CD14-positive monocyte (primary cell): ENCODE measurements at regions not wholly inside any gene's neighbourhood (a gene's known extent, or its start where the extent isn't known, plus 50 kb on each side); places are given as distances from the start of the nearest gene placed in this dataset.

Experiments used
- DNase-seq, 3 donors: peaks; one replicate each; pipeline ENCODE4 v3.0.0-alpha.2; 2011 to 2022
- H2AFZ ChIP-seq: 2 replicates; pipeline ENCODE4 v1.6.0; 2012; ENCODE audit warnings: mild to moderate bottlenecking, low read depth, low read length, inconsistent platforms; ENCODE audit not compliant: insufficient read depth, poor library complexity, severe bottlenecking
- H3K27ac ChIP-seq, 2 donors: 1 replicate in 1 of 2; 2 replicates in 1 of 2; pipeline ENCODE4 v1.5.1; 2012 to 2013; ENCODE audit warnings: low read length in 2 of 2, control low read depth in 1 of 2, inconsistent platforms in 1 of 2, low read depth in 1 of 2, mild to moderate bottlenecking in 1 of 2
- H3K27me3 ChIP-seq, 2 donors: one replicate each; pipeline versions ENCODE4 v1.6.0 to v1.6.1; 2011 to 2013; ENCODE audit warnings: low read length in 2 of 2; ENCODE audit not compliant: control insufficient read depth in 2 of 2, insufficient read depth in 2 of 2
- H3K36me3 ChIP-seq, 2 donors: replicated peaks in 1 of 2; 1 replicate in 1 of 2; 2 replicates in 1 of 2; pipeline versions ENCODE4 v1.5.1 to v1.6.1; 2012 to 2013; ENCODE audit warnings: low read length in 2 of 2, control low read depth in 1 of 2, inconsistent platforms in 1 of 2, mild to moderate bottlenecking in 1 of 2; ENCODE audit not compliant: insufficient read depth in 2 of 2, control insufficient read depth in 1 of 2
- H3K4me1 ChIP-seq, 2 donors: 1 replicate in 1 of 2; 2 replicates in 1 of 2; pipeline versions ENCODE4 v1.5.1 to v1.6.1; 2012 to 2013; ENCODE audit warnings: low read length in 2 of 2, control low read depth in 1 of 2, inconsistent platforms in 1 of 2, mild to moderate bottlenecking in 1 of 2, moderate library complexity in 1 of 2; ENCODE audit not compliant: insufficient read depth in 2 of 2, control insufficient read depth in 1 of 2
- H3K4me2 ChIP-seq: replicated peaks from 2 replicates; pipeline ENCODE3; 2012; ENCODE audit warnings: low read length, moderate library complexity, mild to moderate bottlenecking; ENCODE audit not compliant: poor library complexity, severe bottlenecking; ENCODE audit errors: extremely low read depth
- H3K4me3 ChIP-seq, 3 experiments: fragments of 200-600 bp in 1 of 3; sonication (generic) in 1 of 3; replicated peaks in 1 of 3; 1 replicate in 2 of 3; 2 replicates in 1 of 3; pipeline ENCODE4 v1.5.1; 2011 to 2013; ENCODE audit warnings: low read length in 3 of 3, mild to moderate bottlenecking in 3 of 3, control low read depth in 2 of 3, low read depth in 2 of 3, inconsistent platforms in 1 of 3, moderate library complexity in 1 of 3
- H3K79me2 ChIP-seq: 2 replicates; pipeline ENCODE4 v1.6.0; 2012; ENCODE audit warnings: mild to moderate bottlenecking, control low read depth, inconsistent platforms, low read length, moderate library complexity; ENCODE audit not compliant: insufficient read depth
- H3K9ac ChIP-seq: 2 replicates; pipeline ENCODE4 v1.6.0; 2017; ENCODE audit warnings: low read length, mild to moderate bottlenecking; ENCODE audit not compliant: insufficient read depth, poor library complexity, severe bottlenecking
- H3K9me3 ChIP-seq, 2 donors: replicated peaks in 1 of 2; 1 replicate in 1 of 2; 2 replicates in 1 of 2; pipeline versions ENCODE4 v1.5.1 to v1.6.1; 2012 to 2013; ENCODE audit warnings: low read length in 2 of 2, control low read depth in 1 of 2; ENCODE audit not compliant: control insufficient read depth in 1 of 2, insufficient read depth in 1 of 2
- H4K20me1 ChIP-seq: 2 replicates; pipeline ENCODE4 v1.6.0; 2012; ENCODE audit warnings: mild to moderate bottlenecking, low read length, control low read depth, moderate library complexity; ENCODE audit not compliant: insufficient read depth
- H3K27ac Mint-ChIP-seq, 7 donors: one replicate each; pipeline ENCODE4 v1.8.0; 2020; ENCODE audit warnings: mild to moderate bottlenecking in 7 of 7, mixed read lengths in 7 of 7, moderate library complexity in 6 of 7, inconsistent platforms in 2 of 7
- H3K27me3 Mint-ChIP-seq, 3 donors: one replicate each; pipeline ENCODE4 v1.8.0; 2021 to 2022; ENCODE audit warnings: low read depth in 3 of 3, mild to moderate bottlenecking in 3 of 3, mixed read lengths in 3 of 3, moderate library complexity in 3 of 3, inconsistent platforms in 1 of 3
- H3K36me3 Mint-ChIP-seq, 2 donors: one replicate each; pipeline ENCODE4 v1.8.0; 2020; ENCODE audit warnings: mixed read lengths in 2 of 2, inconsistent platforms in 1 of 2, mild to moderate bottlenecking in 1 of 2
- H3K4me1 Mint-ChIP-seq: one replicate; pipeline ENCODE4 v1.8.0; 2020; ENCODE audit warnings: mild to moderate bottlenecking, mixed read lengths
- H3K4me3 Mint-ChIP-seq, 2 donors: one replicate each; pipeline ENCODE4 v1.8.0; 2020; ENCODE audit warnings: mild to moderate bottlenecking in 2 of 2, mixed read lengths in 2 of 2, moderate library complexity in 1 of 2
- H3K9me3 Mint-ChIP-seq, 7 donors: one replicate each; pipeline ENCODE4 v1.8.0; 2020 to 2022; ENCODE audit warnings: mixed read lengths in 7 of 7, mild to moderate bottlenecking in 6 of 7, moderate library complexity in 6 of 7, inconsistent platforms in 2 of 7
- CTCF ChIP-seq: fragments of 200-600 bp; IDR thresholded peaks from one replicate; pipeline ENCODE4 v1.8.0; 2022; ENCODE audit warnings: antibody characterized with exemption, mild to moderate bottlenecking
- WGBS: methylation state at CpG from one replicate; pipeline ENCODE4 v1.1.5; 2013; ENCODE audit warnings: missing lambda C conversion rate; ENCODE audit not compliant: insufficient coverage; 5-methylcytosine and 5-hydroxymethylcytosine counted together
- intact Hi-C, 2 donors: fragments of 100-400 bp; cut with micrococcal nuclease; formaldehyde crosslinking; loops; one replicate each; pipeline versions ENCODE4 v1.15.0 to v1.15.1; 2023

- Mint-ChIP-seq H3K9me3 (peaks cover 0 to 10% (median 3%) of the 10 kb centered on the region in 7 donors), H3K4me1 (no peaks in the 10 kb centered on the region), H3K4me3 (no peak overlapping the region), H3K36me3 (no peaks in the 10 kb centered on the region), H3K27ac (no peak overlapping the region), H3K27me3 (no peaks in the 10 kb centered on the region)
- intact Hi-C loops: no loop called here
- Histone ChIP-seq H3K4me1 (no peaks in the 10 kb centered on the region), H3K9ac (no peak overlapping the region), H3K36me3 (no peaks in the 10 kb centered on the region), H3K27ac (no peak overlapping the region), H3K9me3 (no peaks in the 10 kb centered on the region), H3K27me3 (no peaks in the 10 kb centered on the region), H3K4me2 (no peak overlapping the region), H2AFZ (no peak overlapping the region), H4K20me1 (no peaks in the 10 kb centered on the region), H3K4me3 (no peak overlapping the region), H3K79me2 (no peaks in the 10 kb centered on the region)
- DNase-seq: no peak
- no peak for TF ChIP-seq CTCF
- WGBS: 90% methylated on average over 4 of the region's 4 CpGs
Measured at GRCh38 chr12:24256684-24257083, 307.2 kb upstream of the SOX5 start.

GRCh38 chr12:24255920-24256665, 306.6 kb upstream of the SOX5 start:
- intact Hi-C loops: no loop called here
- Histone ChIP-seq H3K9me3 (no peaks in the 10 kb centered on the region), H3K27me3 (no peaks in the 10 kb centered on the region), H3K79me2 (no peaks in the 10 kb centered on the region), H3K4me2 (no peak overlapping the region), H3K36me3 (no peaks in the 10 kb centered on the region), H3K4me3 (no peak overlapping the region), H3K4me1 (no peaks in the 10 kb centered on the region), H4K20me1 (no peaks in the 10 kb centered on the region), H3K27ac (no peak overlapping the region), H2AFZ (no peak overlapping the region), H3K9ac (no peak overlapping the region)
- Mint-ChIP-seq H3K36me3 (no peaks in the 10 kb centered on the region), H3K27ac (no peak overlapping the region), H3K9me3 (peaks cover 0 to 10% (median 4%) of the 10 kb centered on the region in 7 donors), H3K4me1 (no peaks in the 10 kb centered on the region), H3K27me3 (no peaks in the 10 kb centered on the region), H3K4me3 (no peak overlapping the region)
- no peak for TF ChIP-seq CTCF
- DNase-seq: no peak
- WGBS: 79% methylated on average over 2 of the region's 7 CpGs
